H1 (cell line): ENCODE measurements at regions not wholly inside any gene's neighbourhood (a gene's known extent, or its start where the extent isn't known, plus 50 kb on each side); places are given as distances from the start of the nearest gene placed in this dataset.

Experiments
- CTCF ChIA-PET: fragments of 300-600 bp; sonication (Branson Sonifier 250); formaldehyde crosslinking; loops from one replicate; lab custom pipeline; 2021; ENCODE audit not compliant: partially characterized antibody; lab: Charles Lee
- POLR2A ChIA-PET: fragments of 300-600 bp; sonication (Branson Sonifier 250); formaldehyde crosslinking; loops from one replicate; lab custom pipeline; 2021; ENCODE audit warnings: inconsistent platforms; ENCODE audit not compliant: partially characterized antibody; lab: Charles Lee
- DNase-seq, 2 experiments: peaks; one replicate each; pipeline versions ENCODE4 v3.0.0 to v3.0.0-alpha.2; 2010 to 2022; ENCODE audit warnings: low spot score in 2 of 2, low read depth in 1 of 2, mixed read lengths in 1 of 2
- FAIRE-seq: peaks from 2 replicates; lab custom pipeline; 2011; peaks lifted over from hg19 to GRCh38; lab: Jason Lieb, UNC
- H2AFZ ChIP-seq: 2 replicates; pipeline ENCODE4 v1.8.1; 2012; ENCODE audit warnings: low read length, inconsistent platforms
- H2AK5ac ChIP-seq: 2 replicates; pipeline ENCODE4 v1.6.1; 2013; ENCODE audit warnings: low read depth, low read length
- H2BK120ac ChIP-seq: replicated peaks from 2 replicates; pipeline ENCODE3; 2013; ENCODE audit warnings: low read depth, low read length, inconsistent platforms
- H2BK12ac ChIP-seq: 2 replicates; pipeline ENCODE4 v1.6.1; 2013; ENCODE audit warnings: low read depth, low read length
- H2BK15ac ChIP-seq: 2 replicates; pipeline ENCODE4 v1.6.1; 2013; ENCODE audit warnings: low read length
- H2BK20ac ChIP-seq: 2 replicates; pipeline ENCODE4 v1.6.1; 2013; ENCODE audit warnings: low read length
- H2BK5ac ChIP-seq: 2 replicates; pipeline ENCODE4 v1.6.1; 2013; ENCODE audit warnings: low read depth, low read length
- H3K14ac ChIP-seq: 2 replicates; pipeline ENCODE4 v1.6.1; 2013; ENCODE audit warnings: inconsistent platforms; ENCODE audit not compliant: insufficient read length
- H3K18ac ChIP-seq: 2 replicates; pipeline ENCODE4 v1.6.1; 2013; ENCODE audit warnings: low read length; ENCODE audit errors: extremely low read depth
- H3K23ac ChIP-seq: 2 replicates; pipeline ENCODE4 v1.6.1; 2013; ENCODE audit warnings: inconsistent platforms; ENCODE audit not compliant: insufficient read length
- H3K23me2 ChIP-seq: 2 replicates; pipeline ENCODE4 v1.6.1; 2013; ENCODE audit warnings: low read depth, low read length
- H3K27ac ChIP-seq: 2 replicates; pipeline ENCODE4 v1.6.1; 2011; ENCODE audit warnings: low read depth, low read length, inconsistent platforms
- H3K27me3 ChIP-seq, 4 experiments: replicated peaks in 1 of 4; 1 replicate in 1 of 4; 2 replicates in 3 of 4; pipeline versions ENCODE4 v1.6.1 to v1.8.1; 2011 to 2013; ENCODE audit warnings: low read length in 3 of 4, mild to moderate bottlenecking in 3 of 4, inconsistent platforms in 2 of 4, mixed read lengths in 2 of 4, moderate library complexity in 1 of 4; ENCODE audit not compliant: control insufficient read depth in 3 of 4, insufficient read depth in 3 of 4; ENCODE audit errors: extremely low read depth in 1 of 4
- H3K36me3 ChIP-seq, 4 experiments: 2 replicates each; pipeline versions ENCODE4 v1.6.1 to v1.8.1; 2011 to 2013; ENCODE audit warnings: mild to moderate bottlenecking in 4 of 4, low read length in 3 of 4, moderate library complexity in 2 of 4, control low read depth in 1 of 4, inconsistent platforms in 1 of 4; ENCODE audit not compliant: insufficient read depth in 4 of 4, control insufficient read depth in 2 of 4
- H3K4ac ChIP-seq: replicated peaks from 2 replicates; pipeline ENCODE3; 2013; ENCODE audit warnings: low read length, low read depth, mixed read lengths, inconsistent platforms; ENCODE audit not compliant: insufficient read length
- H3K4me1 ChIP-seq, 4 experiments: replicated peaks in 1 of 4; 1 replicate in 1 of 4; 2 replicates in 3 of 4; pipeline versions ENCODE4 v1.6.1 to v1.8.1; 2011 to 2013; ENCODE audit warnings: low read length in 3 of 4, inconsistent platforms in 2 of 4, mixed read lengths in 1 of 4; ENCODE audit not compliant: insufficient read depth in 4 of 4, control insufficient read depth in 3 of 4
- H3K4me2 ChIP-seq, 2 experiments: 2 replicates each; pipeline versions ENCODE4 v1.6.1 to v1.8.1; 2011 to 2013; ENCODE audit warnings: low read depth in 2 of 2, low read length in 2 of 2, control low read depth in 1 of 2, inconsistent platforms in 1 of 2, mild to moderate bottlenecking in 1 of 2; ENCODE audit not compliant: insufficient read depth in 1 of 2
- H3K4me3 ChIP-seq, 4 experiments: fragments of 200-600, 300-600 bp in 1 of 4; sonication (generic), shearing (Covaris generic), sonication (Bioruptor Twin) in 1 of 4; 2 replicates each; pipeline versions ENCODE4 v1.5.1 to v1.8.1; 2011 to 2016; ENCODE audit warnings: low read length in 4 of 4, low read depth in 3 of 4, control low read depth in 2 of 4, inconsistent platforms in 2 of 4, mild to moderate bottlenecking in 2 of 4, mixed read lengths in 1 of 4, moderate library complexity in 1 of 4; ENCODE audit not compliant: insufficient read depth in 2 of 4; ENCODE audit errors: extremely low read depth in 1 of 4
- H3K56ac ChIP-seq: replicated peaks from 2 replicates; pipeline ENCODE3; 2013; ENCODE audit warnings: low read depth, mild to moderate bottlenecking, mixed read lengths, low read length, inconsistent platforms; ENCODE audit not compliant: insufficient read length
- H3K79me1 ChIP-seq: 2 replicates; pipeline ENCODE4 v1.6.1; 2013; ENCODE audit warnings: low read depth, low read length, control low read depth
- H3K79me2 ChIP-seq, 2 experiments: 2 replicates each; pipeline versions ENCODE4 v1.6.1 to v1.8.1; 2012 to 2013; ENCODE audit warnings: low read length in 2 of 2, mild to moderate bottlenecking in 2 of 2, inconsistent platforms in 1 of 2; ENCODE audit not compliant: insufficient read depth in 2 of 2, control insufficient read depth in 1 of 2
- H3K9ac ChIP-seq, 4 experiments: replicated peaks in 1 of 4; 1 replicate in 1 of 4; 2 replicates in 3 of 4; pipeline versions ENCODE4 v1.6.1 to v1.8.1; 2011 to 2013; ENCODE audit warnings: low read depth in 3 of 4, low read length in 3 of 4, control low read depth in 2 of 4, mild to moderate bottlenecking in 2 of 4, moderate library complexity in 2 of 4, inconsistent platforms in 1 of 4; ENCODE audit errors: extremely low read depth in 1 of 4
- H3K9me3 ChIP-seq, 2 experiments: 2 replicates each; pipeline versions ENCODE4 v1.6.1 to v1.8.1; 2012 to 2013; ENCODE audit warnings: mild to moderate bottlenecking in 2 of 2, moderate library complexity in 2 of 2, control low read depth in 1 of 2, inconsistent platforms in 1 of 2, low read depth in 1 of 2, low read length in 1 of 2, mixed read lengths in 1 of 2; ENCODE audit not compliant: insufficient read depth in 2 of 2
- H4K20me1 ChIP-seq, 2 experiments: replicated peaks in 1 of 2; 2 replicates each; pipeline versions ENCODE3 to v1.8.1; 2011 to 2013; ENCODE audit warnings: inconsistent platforms in 2 of 2, low read length in 2 of 2, mild to moderate bottlenecking in 1 of 2; ENCODE audit not compliant: insufficient read depth in 2 of 2, control insufficient read depth in 1 of 2
- H4K5ac ChIP-seq: 2 replicates; pipeline ENCODE4 v1.6.1; 2013; ENCODE audit warnings: low read length, low read depth, mixed read lengths, inconsistent platforms; ENCODE audit not compliant: insufficient read length
- H4K8ac ChIP-seq: 2 replicates; pipeline ENCODE4 v1.8.0; 2013; ENCODE audit warnings: mild to moderate bottlenecking, moderate library complexity, low read length, inconsistent platforms; ENCODE audit not compliant: insufficient read depth; ENCODE audit errors: extremely low read depth
- H4K91ac ChIP-seq: replicated peaks from 2 replicates; pipeline ENCODE3; 2013; ENCODE audit warnings: low read length, mixed read lengths, inconsistent platforms; ENCODE audit not compliant: insufficient read length
- RBBP5 ChIP-seq: IDR thresholded peaks from 2 replicates; pipeline ENCODE4 v1.7.1; 2012; ENCODE audit warnings: low read depth, mild to moderate bottlenecking, inconsistent platforms, low read length, moderate library complexity, borderline replicate concordance
- WGBS, 2 experiments: shearing (Covaris generic) in 1 of 2; methylation state at CpG; one replicate each; pipeline versions ENCODE4 v1.1.6 to v1.1.7; 2013 to 2015; ENCODE audit warnings: low lambda C conversion rate in 2 of 2, mixed read lengths in 2 of 2, inconsistent platforms in 1 of 2, low coverage in 1 of 2, missing lambda C conversion rate in 1 of 2; ENCODE audit not compliant: insufficient replicate concordance in 2 of 2, insufficient coverage in 1 of 2, insufficient read length in 1 of 2; ENCODE audit errors: extremely low coverage in 1 of 2, missing lambda C conversion rate in 1 of 2; 5-methylcytosine and 5-hydroxymethylcytosine counted together

GRCh38 chr2:217394510-217395351 lies 534.9 kb upstream of the TNP1 start:
- Histone ChIP-seq H3K27ac (no peak overlapping the region), H2AFZ (no peak overlapping the region)
- no peak for DNase-seq

More at GRCh38 chr2:217394510-217395351, 534.9 kb upstream of the TNP1 start:
- Histone ChIP-seq H3K4ac (no peak overlapping the region), H3K9me3 (peaks cover 6% of the 10 kb centered on the region in 2 experiments; a peak in 1 of 4 replicates), H4K91ac (no peak overlapping the region), H2AK5ac (no peak overlapping the region), H3K36me3 (no peaks in the 10 kb centered on the region), H3K4me2 (no peak overlapping the region), H2BK120ac (no peak overlapping the region), H3K23me2 (no peaks in the 10 kb centered on the region), H2BK15ac (no peak overlapping the region), H2BK20ac (no peak overlapping the region), H4K5ac (no peak overlapping the region), H4K20me1 (no peaks in the 10 kb centered on the region), H3K14ac (no peak overlapping the region), H3K56ac (no peak overlapping the region), H3K4me1 (peaks cover 0 to 3% (median 0%) of the 10 kb centered on the region in 4 experiments; a peak in 1 of 7 replicates), H3K27me3 (no peaks in the 10 kb centered on the region), H3K79me1 (no peaks in the 10 kb centered on the region), H2BK5ac (no peak overlapping the region), H3K18ac (no peak overlapping the region), H3K79me2 (no peaks in the 10 kb centered on the region), H3K9ac (no peak overlapping the region), H2BK12ac (no peak overlapping the region), H3K4me3 (no peak overlapping the region), H4K8ac (no peak overlapping the region), H3K23ac (no peak overlapping the region)
- CTCF ChIA-PET = interaction anchor here (1.6 kb wide), 1 partner anchor 28 kb away, joined by 3 read pairs; no protein-coding TSS in a partner anchor
- POLR2A ChIA-PET = no interaction called here
- no peak for FAIRE-seq
- no peak for TF ChIP-seq RBBP5
- WGBS, 2 experiments = 91% methylated on average over 8 of the region's 8 CpGs; no CpG with 5 or more reads in 1 of the 2 experiments
